Erythroblast (primary cell): ENCODE measurements at regions not wholly inside any gene's neighbourhood (a gene's known extent, or its start where the extent isn't known, plus 50 kb on each side); places are given as distances from the start of the nearest gene placed in this dataset.

Experiments
- GATA1 ChIP-seq: IDR thresholded peaks from 2 replicates; pipeline ENCODE4 v1.6.1; 2011; ENCODE audit warnings: low read depth, mild to moderate bottlenecking, control low read depth, low read length, moderate library complexity
- POLR2A ChIP-seq: IDR thresholded peaks from 2 replicates; pipeline ENCODE4 v1.6.1; 2011; ENCODE audit warnings: mild to moderate bottlenecking, low read length

DNA sequence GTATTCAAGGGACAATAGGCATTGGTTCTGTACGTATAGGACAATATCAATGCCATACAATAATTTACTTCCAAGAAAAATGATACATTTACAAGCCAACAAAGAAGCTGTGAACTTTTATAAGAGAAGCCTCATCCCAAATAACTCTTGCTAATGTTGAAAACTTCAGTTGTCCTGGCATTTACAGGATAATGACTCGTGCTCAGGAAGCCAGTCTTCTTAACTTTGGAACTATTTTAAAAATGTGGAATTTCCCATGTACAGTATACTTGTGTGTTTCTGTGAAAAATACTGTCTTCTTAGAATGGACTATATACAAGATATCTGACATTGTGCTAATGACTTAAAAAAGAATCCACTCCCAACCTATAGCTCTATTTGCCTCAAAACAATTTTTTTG lies 1479.3 kb upstream of the CDH9 start:
- no peak for TF ChIP-seq POLR2A
- no peak for TF ChIP-seq GATA1
